ENCODE measurements at regions not wholly inside any gene's neighbourhood (a gene's known extent, or its start where the extent isn't known, plus 50 kb on each side); places are given as distances from the start of the nearest gene placed in this dataset.
"Not testable (repeated sequence)": the region's sequence is repeated elsewhere in the genome, so short reads cannot be mapped to it uniquely, and the experiment has no call there.

- H3K27ac ChIP-seq (ENCODE audit: low read depth in 1 of 2, low read length in 2 of 2); H3K9ac ChIP-seq (ENCODE audit: low read depth in 1 of 2, low read length in 2 of 2); H3K4me1 ChIP-seq (ENCODE audit: control insufficient read depth in 4 of 4, insufficient read depth in 4 of 4, low read length in 3 of 4); H3K36me3 ChIP-seq (ENCODE audit: control insufficient read depth in 4 of 4, insufficient read depth in 3 of 4, low read depth in 1 of 4, low read length in 3 of 4); H3K27me3 ChIP-seq (ENCODE audit: control insufficient read depth in 4 of 4, insufficient read depth in 4 of 4, low read length in 3 of 4); H3K4me3 ChIP-seq (ENCODE audit: low read depth in 1 of 3, low read length in 3 of 3); H3K9me3 ChIP-seq (ENCODE audit: control insufficient read depth in 4 of 4, low read length in 3 of 4); DNase-seq (ENCODE audit: low spot score): not testable (repeated sequence)
- no CpG with 5 or more reads among the region's 2 CpGs for WGBS
These were observed 68.1 kb downstream of the GOLGA6L6 start for GRCh38 chr15:20473465-20473864.

DNA sequence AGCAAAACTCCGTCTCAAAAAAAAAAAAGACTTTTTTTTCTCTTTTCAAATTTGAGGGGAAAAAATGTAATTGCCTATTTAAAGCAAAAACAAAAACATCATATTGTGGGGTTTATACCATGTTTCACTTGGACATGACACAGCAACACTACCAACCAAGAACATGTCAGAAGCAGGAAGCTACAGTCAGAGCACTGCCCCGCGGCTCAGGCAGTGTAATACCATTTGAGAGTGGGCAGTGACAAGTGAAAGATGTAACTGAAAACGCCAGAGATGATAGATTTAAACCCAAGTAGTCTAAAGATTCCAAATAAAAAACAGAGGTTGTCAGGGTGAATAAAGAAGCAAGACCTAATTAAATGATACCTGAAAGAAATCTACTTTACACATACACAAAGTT, 68.6 kb downstream of the GOLGA6L6 start:
- DNase-seq (ENCODE audit: low spot score); H3K9me3 ChIP-seq (ENCODE audit: control insufficient read depth in 4 of 4, low read length in 3 of 4); H3K4me1 ChIP-seq (ENCODE audit: control insufficient read depth in 4 of 4, insufficient read depth in 4 of 4, low read length in 3 of 4); H3K36me3 ChIP-seq (ENCODE audit: control insufficient read depth in 4 of 4, insufficient read depth in 3 of 4, low read depth in 1 of 4, low read length in 3 of 4); H3K9ac ChIP-seq (ENCODE audit: low read depth in 1 of 2, low read length in 2 of 2); H3K27me3 ChIP-seq (ENCODE audit: control insufficient read depth in 4 of 4, insufficient read depth in 4 of 4, low read length in 3 of 4); H3K27ac ChIP-seq (ENCODE audit: low read depth in 1 of 2, low read length in 2 of 2); H3K4me3 ChIP-seq (ENCODE audit: low read depth in 1 of 3, low read length in 3 of 3): not testable (repeated sequence)
- WGBS: 86% methylated on average over 3 of the region's 4 CpGs

DNA sequence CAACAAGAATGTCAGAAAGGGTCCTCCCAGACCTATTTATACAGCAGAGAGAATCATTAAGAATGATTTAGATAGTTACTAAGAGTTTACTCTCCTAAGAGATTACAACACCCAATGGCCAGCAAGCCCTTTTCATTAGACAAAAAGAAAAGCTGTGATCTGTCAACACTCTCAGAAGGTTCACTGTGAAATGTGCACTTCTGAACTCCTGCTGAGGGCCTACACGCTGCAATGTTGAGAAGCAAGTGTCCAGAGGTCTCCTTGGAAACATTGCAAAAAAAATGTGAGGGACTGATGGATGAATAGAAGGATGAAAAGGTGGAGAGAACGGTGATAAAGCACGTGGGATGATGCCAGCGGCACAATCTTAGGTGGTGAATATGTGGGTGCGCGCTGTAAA, 70.8 kb downstream of the GOLGA6L6 start:
- not testable (repeated sequence) for H3K36me3 ChIP-seq (ENCODE audit: control insufficient read depth in 4 of 4, insufficient read depth in 3 of 4, low read depth in 1 of 4, low read length in 3 of 4); H3K9me3 ChIP-seq (ENCODE audit: control insufficient read depth in 4 of 4, low read length in 3 of 4); H3K4me3 ChIP-seq (ENCODE audit: low read depth in 1 of 3, low read length in 3 of 3); H3K9ac ChIP-seq (ENCODE audit: low read depth in 1 of 2, low read length in 2 of 2); H3K4me1 ChIP-seq (ENCODE audit: control insufficient read depth in 4 of 4, insufficient read depth in 4 of 4, low read length in 3 of 4); DNase-seq (ENCODE audit: low spot score); H3K27me3 ChIP-seq (ENCODE audit: control insufficient read depth in 4 of 4, insufficient read depth in 4 of 4, low read length in 3 of 4); H3K27ac ChIP-seq (ENCODE audit: low read depth in 1 of 2, low read length in 2 of 2)
- no CpG with 5 or more reads among the region's 6 CpGs for WGBS

- H3K36me3 ChIP-seq (ENCODE audit: control insufficient read depth in 4 of 4, insufficient read depth in 3 of 4, low read depth in 1 of 4, low read length in 3 of 4); H3K27ac ChIP-seq (ENCODE audit: low read depth in 1 of 2, low read length in 2 of 2); H3K27me3 ChIP-seq (ENCODE audit: control insufficient read depth in 4 of 4, insufficient read depth in 4 of 4, low read length in 3 of 4); H3K4me1 ChIP-seq (ENCODE audit: control insufficient read depth in 4 of 4, insufficient read depth in 4 of 4, low read length in 3 of 4); H3K4me3 ChIP-seq (ENCODE audit: low read depth in 1 of 3, low read length in 3 of 3); DNase-seq (ENCODE audit: low spot score); H3K9me3 ChIP-seq (ENCODE audit: control insufficient read depth in 4 of 4, low read length in 3 of 4); H3K9ac ChIP-seq (ENCODE audit: low read depth in 1 of 2, low read length in 2 of 2): not testable (repeated sequence)
- 55% methylated on average over 2 of the region's 3 CpGs for WGBS
These were observed 100.5 kb downstream of the GOLGA6L6 start for GRCh38 chr15:20441138-20441537.

- not testable (repeated sequence) for H3K27ac ChIP-seq (ENCODE audit: low read depth in 1 of 2, low read length in 2 of 2); H3K4me3 ChIP-seq (ENCODE audit: low read depth in 1 of 3, low read length in 3 of 3); DNase-seq (ENCODE audit: low spot score); H3K9ac ChIP-seq (ENCODE audit: low read depth in 1 of 2, low read length in 2 of 2); H3K9me3 ChIP-seq (ENCODE audit: control insufficient read depth in 4 of 4, low read length in 3 of 4); H3K36me3 ChIP-seq (ENCODE audit: control insufficient read depth in 4 of 4, insufficient read depth in 3 of 4, low read depth in 1 of 4, low read length in 3 of 4); H3K27me3 ChIP-seq (ENCODE audit: control insufficient read depth in 4 of 4, insufficient read depth in 4 of 4, low read length in 3 of 4); H3K4me1 ChIP-seq (ENCODE audit: control insufficient read depth in 4 of 4, insufficient read depth in 4 of 4, low read length in 3 of 4)
- WGBS: 83% methylated on average over 11 of the region's 11 CpGs
These were observed 101.2 kb downstream of the GOLGA6L6 start for GRCh38 chr15:20440390-20440789.

DNA sequence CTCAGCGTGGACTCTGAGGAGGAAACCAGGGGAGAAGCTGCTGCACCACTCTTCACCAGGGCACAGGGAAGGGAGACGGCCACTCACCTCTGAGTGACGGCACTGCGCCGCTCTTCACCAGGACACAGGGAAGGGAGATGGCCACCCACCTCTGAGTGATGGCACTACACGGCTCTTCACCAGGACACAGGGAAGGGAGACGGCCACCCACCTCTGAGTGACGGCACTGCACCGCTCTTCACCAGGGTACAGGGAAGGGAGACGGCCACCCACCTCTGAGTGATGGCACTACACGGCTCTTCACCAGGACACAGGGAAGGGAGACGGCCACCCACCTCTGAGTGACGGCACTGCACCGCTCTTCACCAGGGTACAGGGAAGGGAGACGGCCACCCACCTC, 102.5 kb downstream of the GOLGA6L6 start:
- not testable (repeated sequence) for H3K27me3 ChIP-seq (ENCODE audit: control insufficient read depth in 4 of 4, insufficient read depth in 4 of 4, low read length in 3 of 4); H3K4me3 ChIP-seq (ENCODE audit: low read depth in 1 of 3, low read length in 3 of 3); H3K9ac ChIP-seq (ENCODE audit: low read depth in 1 of 2, low read length in 2 of 2); H3K9me3 ChIP-seq (ENCODE audit: control insufficient read depth in 4 of 4, low read length in 3 of 4); H3K27ac ChIP-seq (ENCODE audit: low read depth in 1 of 2, low read length in 2 of 2); H3K36me3 ChIP-seq (ENCODE audit: control insufficient read depth in 4 of 4, insufficient read depth in 3 of 4, low read depth in 1 of 4, low read length in 3 of 4); H3K4me1 ChIP-seq (ENCODE audit: control insufficient read depth in 4 of 4, insufficient read depth in 4 of 4, low read length in 3 of 4); DNase-seq (ENCODE audit: low spot score)
- WGBS: 85% methylated on average over 10 of the region's 15 CpGs

GRCh38 chr15:20438255-20438654, 103.3 kb downstream of the GOLGA6L6 start:
- not testable (repeated sequence) for H3K9me3 ChIP-seq (ENCODE audit: control insufficient read depth in 4 of 4, low read length in 3 of 4); H3K36me3 ChIP-seq (ENCODE audit: control insufficient read depth in 4 of 4, insufficient read depth in 3 of 4, low read depth in 1 of 4, low read length in 3 of 4); H3K4me3 ChIP-seq (ENCODE audit: low read depth in 1 of 3, low read length in 3 of 3); DNase-seq (ENCODE audit: low spot score); H3K4me1 ChIP-seq (ENCODE audit: control insufficient read depth in 4 of 4, insufficient read depth in 4 of 4, low read length in 3 of 4); H3K9ac ChIP-seq (ENCODE audit: low read depth in 1 of 2, low read length in 2 of 2); H3K27me3 ChIP-seq (ENCODE audit: control insufficient read depth in 4 of 4, insufficient read depth in 4 of 4, low read length in 3 of 4); H3K27ac ChIP-seq (ENCODE audit: low read depth in 1 of 2, low read length in 2 of 2)
- 92% methylated on average over 4 of the region's 8 CpGs for WGBS

DNA sequence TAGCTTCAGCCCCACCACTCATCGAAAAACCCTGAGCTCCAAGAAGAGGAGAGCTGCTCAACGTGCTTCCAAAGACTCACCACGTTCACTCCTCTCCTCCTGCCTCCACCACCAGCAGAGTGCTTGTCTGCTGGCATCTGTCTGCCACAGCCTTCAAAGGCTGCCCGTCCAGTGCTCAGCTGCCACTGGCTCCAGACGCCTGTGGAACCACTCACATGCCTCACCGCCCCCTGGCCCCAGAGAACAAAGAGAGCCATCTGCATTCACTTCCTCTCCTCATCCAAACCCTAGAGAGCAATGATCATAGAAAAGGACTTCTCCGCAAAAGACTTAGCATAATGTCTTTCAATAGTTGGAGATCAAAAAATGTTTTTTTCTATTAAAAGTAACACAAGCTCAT, 108.1 kb downstream of the GOLGA6L6 start:
- no CpG with 5 or more reads among the region's 7 CpGs for WGBS
- not testable (repeated sequence) for H3K4me3 ChIP-seq (ENCODE audit: low read depth in 1 of 3, low read length in 3 of 3); H3K9me3 ChIP-seq (ENCODE audit: control insufficient read depth in 4 of 4, low read length in 3 of 4); H3K9ac ChIP-seq (ENCODE audit: low read depth in 1 of 2, low read length in 2 of 2); H3K36me3 ChIP-seq (ENCODE audit: control insufficient read depth in 4 of 4, insufficient read depth in 3 of 4, low read depth in 1 of 4, low read length in 3 of 4); H3K27ac ChIP-seq (ENCODE audit: low read depth in 1 of 2, low read length in 2 of 2); DNase-seq (ENCODE audit: low spot score); H3K27me3 ChIP-seq (ENCODE audit: control insufficient read depth in 4 of 4, insufficient read depth in 4 of 4, low read length in 3 of 4); H3K4me1 ChIP-seq (ENCODE audit: control insufficient read depth in 4 of 4, insufficient read depth in 4 of 4, low read length in 3 of 4)

DNA sequence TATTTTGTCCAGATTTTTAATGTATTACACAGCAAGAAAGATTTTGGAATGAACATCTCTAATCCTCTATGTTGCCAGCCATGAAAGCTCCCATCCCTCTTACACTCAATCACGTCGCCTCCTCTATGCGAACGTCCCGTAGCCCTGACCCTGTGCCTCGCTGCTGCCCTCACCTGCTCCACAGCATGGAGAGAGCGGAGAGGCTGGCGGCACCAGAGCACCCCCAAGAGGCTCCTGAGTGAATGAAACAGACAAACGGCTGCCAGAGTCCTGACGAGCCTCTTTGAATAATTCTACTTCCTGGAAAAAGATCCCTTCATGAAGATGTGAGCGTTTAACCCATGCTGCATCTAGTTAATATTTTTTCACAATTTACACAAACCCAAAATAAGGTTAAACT, 111.1 kb downstream of the GOLGA6L6 start:
- not testable (repeated sequence) for H3K27ac ChIP-seq (ENCODE audit: low read depth in 1 of 2, low read length in 2 of 2); DNase-seq (ENCODE audit: low spot score); H3K4me1 ChIP-seq (ENCODE audit: control insufficient read depth in 4 of 4, insufficient read depth in 4 of 4, low read length in 3 of 4); H3K36me3 ChIP-seq (ENCODE audit: control insufficient read depth in 4 of 4, insufficient read depth in 3 of 4, low read depth in 1 of 4, low read length in 3 of 4); H3K4me3 ChIP-seq (ENCODE audit: low read depth in 1 of 3, low read length in 3 of 3); H3K9ac ChIP-seq (ENCODE audit: low read depth in 1 of 2, low read length in 2 of 2); H3K9me3 ChIP-seq (ENCODE audit: control insufficient read depth in 4 of 4, low read length in 3 of 4); H3K27me3 ChIP-seq (ENCODE audit: control insufficient read depth in 4 of 4, insufficient read depth in 4 of 4, low read length in 3 of 4)
- no CpG with 5 or more reads among the region's 11 CpGs for WGBS

Data from liver (tissue), 6 donors.